IgD-negative memory B cell (primary cell): ENCODE measurements at regions not wholly inside any gene's neighbourhood (a gene's known extent, or its start where the extent isn't known, plus 50 kb on each side); places are given as distances from the start of the nearest gene placed in this dataset.

Experiments used
- H3K27ac Mint-ChIP-seq, 3 donors: one replicate each; pipeline ENCODE4 v1.8.0; 2020 to 2022; ENCODE audit warnings: mild to moderate bottlenecking in 3 of 3, mixed read lengths in 3 of 3, moderate library complexity in 1 of 3
- H3K27me3 Mint-ChIP-seq: one replicate; pipeline ENCODE4 v1.8.0; 2021; ENCODE audit warnings: mixed read lengths
- H3K36me3 Mint-ChIP-seq: one replicate; pipeline ENCODE4 v1.8.0; 2020; ENCODE audit warnings: mild to moderate bottlenecking, mixed read lengths
- H3K4me1 Mint-ChIP-seq, 3 donors: one replicate each; pipeline ENCODE4 v1.8.0; 2020 to 2022; ENCODE audit warnings: mixed read lengths in 3 of 3, mild to moderate bottlenecking in 1 of 3
- H3K4me3 Mint-ChIP-seq, 4 donors: one replicate each; pipeline ENCODE4 v1.8.0; 2020 to 2022; ENCODE audit warnings: mild to moderate bottlenecking in 4 of 4, mixed read lengths in 4 of 4, moderate library complexity in 3 of 4
- H3K9me3 Mint-ChIP-seq, 3 donors: one replicate each; pipeline ENCODE4 v1.8.0; 2020 to 2021; ENCODE audit warnings: mixed read lengths in 3 of 3, mild to moderate bottlenecking in 1 of 3

GRCh38 chr12:124726596-124727263 lies 136.9 kb downstream of the SCARB1 start:
- Mint-ChIP-seq H3K36me3 (peaks cover 1% of the 10 kb centered on the region), H3K9me3 (peaks cover 0 to 3% (median 0%) of the 10 kb centered on the region in 3 donors), H3K27me3 (peaks cover 10% of the 10 kb centered on the region), H3K4me3 (no peak overlapping the region), H3K27ac (peak overlapping the region in 1 of 3 donors; percentile 19), H3K4me1 (peaks cover 0 to 4% (median 4%) of the 10 kb centered on the region in 3 donors)

- H3K27ac Mint-ChIP-seq = no peak overlapping the region
- peaks cover 1% of the 10 kb centered on the region for H3K36me3 Mint-ChIP-seq
- no peak overlapping the region for H3K4me3 Mint-ChIP-seq
- peaks cover 0 to 5% (median 2%) of the 10 kb centered on the region in 3 donors for H3K9me3 Mint-ChIP-seq
- peaks cover 10% of the 10 kb centered on the region for H3K27me3 Mint-ChIP-seq
- H3K4me1 Mint-ChIP-seq = peaks cover 0 to 4% (median 4%) of the 10 kb centered on the region in 3 donors
Observed at GRCh38 chr12:124725597-124726237, 137.9 kb downstream of the SCARB1 start.

- Mint-ChIP-seq H3K4me3 (no peak overlapping the region), H3K9me3 (peaks cover 0 to 5% (median 2%) of the 10 kb centered on the region in 3 donors), H3K27me3 (peaks cover 5% of the 10 kb centered on the region), H3K36me3 (peaks cover 1% of the 10 kb centered on the region), H3K4me1 (peaks cover 0 to 4% (median 4%) of the 10 kb centered on the region in 3 donors), H3K27ac (no peak overlapping the region)
Observed at GRCh38 chr12:124725099-124725498, 138.6 kb downstream of the SCARB1 start.

- H3K36me3 Mint-ChIP-seq = peaks cover 2% of the 10 kb centered on the region
- H3K27me3 Mint-ChIP-seq = peaks cover 5% of the 10 kb centered on the region
- H3K4me1 Mint-ChIP-seq = peaks cover 0 to 4% (median 4%) of the 10 kb centered on the region in 3 donors
- no peak overlapping the region for H3K27ac Mint-ChIP-seq
- H3K9me3 Mint-ChIP-seq = peaks cover 0 to 3% (median 2%) of the 10 kb centered on the region in 3 donors
- H3K4me3 Mint-ChIP-seq = no peak overlapping the region
Observed at GRCh38 chr12:124722878-124723277, 140.8 kb downstream of the SCARB1 start.

GRCh38 chr12:124721501-124722162 lies 142.0 kb downstream of the SCARB1 start:
- no peak overlapping the region for H3K4me3 Mint-ChIP-seq
- peaks cover 0 to 4% (median 0%) of the 10 kb centered on the region in 3 donors for H3K4me1 Mint-ChIP-seq
- H3K27me3 Mint-ChIP-seq = peaks cover 5% of the 10 kb centered on the region
- H3K27ac Mint-ChIP-seq = no peak overlapping the region
- peaks cover 0 to 3% (median 2%) of the 10 kb centered on the region in 3 donors for H3K9me3 Mint-ChIP-seq
- H3K36me3 Mint-ChIP-seq = peaks cover 2% of the 10 kb centered on the region

GRCh38 chr12:124720681-124721500 lies 142.8 kb downstream of the SCARB1 start:
- no peak overlapping the region for H3K4me3 Mint-ChIP-seq
- H3K27me3 Mint-ChIP-seq = peaks cover 5% of the 10 kb centered on the region
- peaks cover 0 to 4% (median 0%) of the 10 kb centered on the region in 3 donors for H3K4me1 Mint-ChIP-seq
- peaks cover 1% of the 10 kb centered on the region for H3K36me3 Mint-ChIP-seq
- H3K9me3 Mint-ChIP-seq = peaks cover 0 to 3% (median 2%) of the 10 kb centered on the region in 3 donors
- no peak overlapping the region for H3K27ac Mint-ChIP-seq

GRCh38 chr12:124720004-124720680 lies 143.5 kb downstream of the SCARB1 start:
- Mint-ChIP-seq H3K4me3 (no peak overlapping the region), H3K27ac (no peak overlapping the region), H3K4me1 (peaks cover 0 to 4% (median 0%) of the 10 kb centered on the region in 3 donors), H3K9me3 (peaks cover 0 to 3% (median 2%) of the 10 kb centered on the region in 3 donors), H3K27me3 (peaks cover 2% of the 10 kb centered on the region), H3K36me3 (peaks cover 1% of the 10 kb centered on the region)

GRCh38 chr12:124719231-124719630 lies 144.4 kb downstream of the SCARB1 start:
- Mint-ChIP-seq H3K36me3 (peaks cover 1% of the 10 kb centered on the region), H3K27ac (no peak overlapping the region), H3K4me3 (no peak overlapping the region), H3K9me3 (peaks cover 0 to 3% (median 2%) of the 10 kb centered on the region in 3 donors), H3K27me3 (peaks cover 2% of the 10 kb centered on the region), H3K4me1 (peaks cover 0 to 4% (median 3%) of the 10 kb centered on the region in 3 donors)

GRCh38 chr12:124718458-124718857 lies 145.2 kb downstream of the SCARB1 start:
- Mint-ChIP-seq H3K27me3 (peaks cover 2% of the 10 kb centered on the region), H3K27ac (no peak overlapping the region), H3K36me3 (peaks cover 1% of the 10 kb centered on the region), H3K4me3 (no peak overlapping the region), H3K9me3 (peaks cover 0 to 3% (median 2%) of the 10 kb centered on the region in 3 donors), H3K4me1 (peaks cover 6 to 10% (median 6%) of the 10 kb centered on the region in 3 donors)

- Mint-ChIP-seq H3K27ac (no peak overlapping the region), H3K27me3 (peaks cover 2% of the 10 kb centered on the region), H3K4me1 (peaks cover 8 to 11% (median 10%) of the 10 kb centered on the region in 3 donors), H3K9me3 (peaks cover 0 to 5% (median 2%) of the 10 kb centered on the region in 3 donors), H3K36me3 (peaks cover 1% of the 10 kb centered on the region), H3K4me3 (no peak overlapping the region)
Observed at GRCh38 chr12:124718036-124718435, 145.6 kb downstream of the SCARB1 start.

- H3K9me3 Mint-ChIP-seq = peaks cover 0 to 4% (median 2%) of the 10 kb centered on the region in 3 donors
- peak overlapping the region in 1 of 3 donors; percentile 16 for H3K27ac Mint-ChIP-seq
- H3K27me3 Mint-ChIP-seq = peaks cover 2% of the 10 kb centered on the region
- H3K36me3 Mint-ChIP-seq = peaks cover 1% of the 10 kb centered on the region
- H3K4me1 Mint-ChIP-seq = peaks cover 10 to 13% (median 11%) of the 10 kb centered on the region in 3 donors
- no peak overlapping the region for H3K4me3 Mint-ChIP-seq
Observed at GRCh38 chr12:124717318-124717717, 146.3 kb downstream of the SCARB1 start.

GRCh38 chr12:124716208-124717130 lies 147.2 kb downstream of the SCARB1 start:
- H3K27ac Mint-ChIP-seq = peak overlapping the region in 1 of 3 donors; percentile 63
- peaks cover 0 to 4% (median 2%) of the 10 kb centered on the region in 3 donors for H3K9me3 Mint-ChIP-seq
- no peak overlapping the region for H3K4me3 Mint-ChIP-seq
- peaks cover 10 to 13% (median 11%) of the 10 kb centered on the region in 3 donors for H3K4me1 Mint-ChIP-seq
- peaks cover 2% of the 10 kb centered on the region for H3K27me3 Mint-ChIP-seq
- peaks cover 1% of the 10 kb centered on the region for H3K36me3 Mint-ChIP-seq
